GM21526 (cell line): ENCODE measurements at regions not wholly inside any gene's neighbourhood (a gene's known extent, or its start where the extent isn't known, plus 50 kb on each side); places are given as distances from the start of the nearest gene placed in this dataset.
"Not testable (repeated sequence)": the region's sequence is repeated elsewhere in the genome, so short reads cannot be mapped to it uniquely, and the experiment has no call there.

Experiments used
- ATAC-seq: cut with Tn5 transposase; IDR thresholded peaks from one replicate; pipeline ENCODE4 v1.9.1; 2021; ENCODE audit warnings: moderate library complexity; ENCODE audit not compliant: unreplicated experiment, low FRiP score

DNA sequence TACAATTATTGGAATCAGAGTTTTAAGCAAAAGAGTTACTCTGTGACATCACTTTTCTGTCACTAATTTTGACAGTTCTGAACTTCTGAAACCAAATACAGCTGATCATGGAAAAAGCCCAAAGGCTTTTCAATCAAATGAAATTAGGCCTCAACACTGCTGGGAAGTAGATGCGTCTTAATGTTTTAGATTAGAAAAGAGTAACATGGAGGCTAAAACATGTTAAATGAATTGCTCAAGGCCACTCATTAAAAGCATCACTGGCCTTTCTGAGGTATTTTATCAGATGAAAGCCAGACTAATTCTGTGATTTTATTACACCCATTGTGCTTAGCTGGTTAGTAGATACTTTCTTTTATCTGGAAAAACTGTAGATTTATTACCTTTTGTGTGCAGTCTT lies 672.6 kb downstream of the CENPC start:
- no peak for ATAC-seq

DNA sequence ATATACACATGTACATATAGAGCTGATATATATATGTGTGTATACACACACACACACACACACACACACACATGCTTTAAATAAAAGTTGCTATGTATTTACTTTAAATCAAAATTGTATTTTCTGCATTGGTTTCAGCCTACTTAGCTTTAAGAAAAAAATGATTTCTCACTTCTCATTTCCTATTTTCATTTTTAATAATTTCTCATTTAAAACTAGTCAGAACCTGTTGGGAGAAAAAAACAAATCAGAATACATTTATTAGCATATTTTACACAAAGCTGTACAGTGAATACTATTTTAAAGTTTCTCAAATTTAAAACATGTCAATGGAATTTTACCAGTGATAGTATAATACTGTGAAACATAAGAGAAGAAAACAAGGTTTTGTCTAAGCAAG lies 681.8 kb downstream of the CENPC start:
- no peak for ATAC-seq

DNA sequence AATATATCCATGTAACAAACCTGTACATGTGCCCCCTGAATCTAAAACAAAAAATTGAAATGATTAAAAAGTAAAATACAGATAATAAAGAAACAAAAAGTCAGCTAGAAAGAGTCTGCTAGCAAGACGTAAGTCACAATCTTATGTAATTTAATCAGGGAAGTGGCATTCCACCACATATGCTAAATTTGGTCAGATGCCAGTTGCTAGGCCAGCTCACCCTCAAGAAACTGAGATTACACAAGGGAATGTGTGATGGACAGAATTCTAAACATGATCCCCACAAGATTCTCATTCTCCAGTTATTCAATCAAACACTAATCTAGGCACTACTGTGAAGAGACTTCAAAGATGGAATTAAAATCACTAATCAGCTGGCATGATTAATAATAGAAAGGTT lies 689.3 kb downstream of the CENPC start:
- ATAC-seq: no peak

DNA sequence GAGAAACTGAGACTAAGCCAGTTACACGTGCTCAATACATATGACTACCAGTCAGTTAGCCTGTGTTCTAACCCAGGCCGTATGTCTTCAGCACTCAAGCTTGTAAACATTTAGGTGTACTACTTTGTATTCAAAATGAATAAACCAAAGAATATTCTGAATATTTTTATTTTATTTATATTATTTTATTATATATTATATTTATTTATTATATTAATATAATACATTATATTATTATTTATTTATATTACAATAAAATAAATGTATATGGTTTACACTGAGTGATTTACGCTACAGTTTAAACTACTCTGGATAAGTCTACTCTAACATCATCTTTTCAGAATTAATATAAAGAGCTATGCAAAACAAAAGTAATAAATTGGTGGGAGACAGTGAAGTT lies 691.5 kb downstream of the CENPC start:
- ATAC-seq: no peak

DNA sequence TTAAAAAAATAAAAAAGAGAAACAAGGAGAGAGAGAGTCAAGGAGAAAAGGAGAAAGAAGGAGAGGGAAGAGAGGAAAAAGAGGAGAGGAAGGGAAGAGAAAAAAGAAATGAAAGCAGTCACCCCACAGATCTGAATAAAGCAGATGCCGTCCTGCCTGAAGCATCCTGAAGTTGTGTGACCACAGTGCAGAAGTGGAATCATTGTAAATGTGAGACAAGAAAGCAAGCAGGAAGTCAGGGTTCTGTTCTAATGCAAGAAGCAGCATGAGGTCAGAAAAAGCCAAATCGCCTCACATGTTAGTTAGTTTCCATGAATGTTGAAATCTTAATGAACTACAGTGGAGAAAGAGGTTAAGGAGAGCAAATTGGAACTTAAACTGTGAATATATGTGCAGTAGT lies 692.5 kb downstream of the CENPC start:
- no peak for ATAC-seq

DNA sequence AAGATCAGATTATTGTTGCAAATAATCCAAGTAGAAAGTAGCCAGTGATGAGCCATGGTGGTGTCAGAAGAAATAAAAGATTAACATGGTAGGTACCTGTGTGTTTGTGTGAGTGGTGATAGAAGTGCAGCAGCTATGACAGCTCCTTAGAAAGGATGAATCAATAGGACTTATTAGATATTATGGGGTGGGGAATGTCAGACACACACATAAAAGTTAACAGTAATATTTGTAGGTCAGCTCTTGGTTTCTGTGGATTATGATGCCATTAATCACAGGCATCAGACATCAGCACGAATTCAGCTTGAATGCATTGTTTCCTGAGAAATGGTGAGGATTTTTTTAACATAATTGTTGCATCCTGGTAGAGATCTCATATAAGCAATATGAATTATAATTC lies 695.7 kb downstream of the CENPC start:
- no peak for ATAC-seq

DNA sequence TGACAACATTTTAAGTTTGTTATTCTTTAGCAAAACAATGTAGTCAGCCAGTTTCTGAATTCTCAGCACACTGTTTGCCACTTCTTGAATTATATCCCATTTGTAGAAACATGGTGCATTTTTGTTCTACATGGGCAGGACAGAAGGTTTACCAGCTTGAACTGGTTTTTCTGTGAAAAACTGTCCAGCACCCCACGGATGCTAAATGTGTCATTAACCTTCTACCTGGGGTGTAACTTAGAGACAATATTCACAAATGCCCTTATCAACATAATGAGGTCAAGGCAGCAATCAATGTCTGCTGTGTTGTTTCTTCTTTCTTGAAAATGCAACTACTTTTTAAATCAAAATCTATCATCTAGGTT lies 702.6 kb downstream of the CENPC start:
- no peak for ATAC-seq

DNA sequence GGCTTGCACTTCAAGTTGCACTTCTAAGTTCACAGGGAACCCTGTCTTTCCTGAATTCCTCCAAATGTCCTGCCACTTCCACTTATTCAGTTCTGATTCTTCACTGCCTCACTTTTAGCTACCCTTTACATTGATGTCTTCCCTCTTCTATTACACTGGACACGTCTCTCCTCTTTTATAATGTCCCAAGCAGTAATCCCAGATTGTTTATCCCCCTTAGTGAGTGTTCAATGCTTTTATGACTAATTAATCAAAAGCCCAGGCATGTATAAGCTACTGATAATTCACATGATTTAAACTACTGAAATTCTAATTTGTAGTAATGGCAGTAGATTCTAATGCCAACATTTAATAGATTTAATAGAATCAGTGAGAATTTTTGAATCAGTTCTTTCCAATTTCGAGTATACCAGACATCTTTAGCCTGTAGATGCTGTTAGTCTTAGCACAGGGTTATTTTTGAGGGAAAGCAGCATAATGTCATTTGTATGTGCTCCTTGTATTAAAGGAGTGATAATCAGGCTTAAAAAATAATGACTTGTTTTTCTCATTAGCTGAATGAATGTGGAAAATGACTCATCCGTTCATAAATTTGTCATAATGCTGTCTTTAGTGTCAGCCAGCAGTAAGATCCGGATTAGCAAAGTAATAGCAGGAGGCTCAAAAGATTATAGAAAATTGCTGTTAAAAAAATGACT lies 703.1 kb downstream of the CENPC start:
- no peak for ATAC-seq

DNA sequence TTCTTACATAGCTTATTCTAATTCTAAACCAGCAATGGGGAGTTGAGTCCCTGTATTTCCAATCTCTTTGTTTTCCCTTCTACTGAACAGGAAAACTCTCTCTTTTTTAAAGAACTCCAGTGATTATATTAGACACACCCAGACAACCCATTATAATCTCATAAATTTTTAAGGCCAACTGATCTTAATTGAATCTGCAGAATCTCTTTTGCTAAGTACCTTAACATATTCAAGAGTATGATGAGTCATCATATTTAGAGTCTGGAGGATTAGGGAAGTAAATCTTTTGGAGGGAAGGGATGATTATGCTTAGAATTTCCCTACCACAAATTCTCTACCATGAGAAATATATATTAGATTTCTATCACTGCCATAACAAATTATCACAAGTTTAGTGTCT lies 705.1 kb downstream of the CENPC start:
- no peak for ATAC-seq

DNA sequence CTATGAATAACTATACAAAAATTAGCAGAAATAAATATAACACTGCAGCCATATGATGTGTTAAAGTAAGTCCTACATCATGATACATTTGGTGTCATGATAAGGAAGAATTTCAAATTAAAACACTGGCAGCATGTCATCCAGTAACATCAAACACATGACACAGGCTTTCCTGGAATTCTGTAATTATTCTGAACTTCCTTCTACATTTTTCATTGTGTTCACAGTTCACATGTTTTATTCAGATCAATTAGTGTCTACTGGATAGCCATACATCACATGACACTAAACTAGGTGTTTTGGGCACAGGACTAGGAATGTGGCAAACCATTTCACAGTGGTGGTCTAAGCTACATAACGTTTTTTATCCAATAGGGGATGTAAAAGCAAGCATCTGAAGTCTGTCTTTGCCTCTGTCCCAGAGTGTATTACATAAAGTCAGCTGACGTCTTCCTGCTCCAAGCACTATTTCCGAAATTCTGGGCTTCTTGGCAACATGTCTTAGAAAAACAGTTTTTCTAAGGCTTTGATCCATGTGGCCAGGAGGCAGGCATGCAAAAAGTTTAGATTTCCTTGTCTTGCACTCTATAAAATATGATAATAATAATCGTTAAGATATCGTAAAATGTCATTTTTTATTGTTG lies 707.9 kb downstream of the CENPC start:
- ATAC-seq: no peak

DNA sequence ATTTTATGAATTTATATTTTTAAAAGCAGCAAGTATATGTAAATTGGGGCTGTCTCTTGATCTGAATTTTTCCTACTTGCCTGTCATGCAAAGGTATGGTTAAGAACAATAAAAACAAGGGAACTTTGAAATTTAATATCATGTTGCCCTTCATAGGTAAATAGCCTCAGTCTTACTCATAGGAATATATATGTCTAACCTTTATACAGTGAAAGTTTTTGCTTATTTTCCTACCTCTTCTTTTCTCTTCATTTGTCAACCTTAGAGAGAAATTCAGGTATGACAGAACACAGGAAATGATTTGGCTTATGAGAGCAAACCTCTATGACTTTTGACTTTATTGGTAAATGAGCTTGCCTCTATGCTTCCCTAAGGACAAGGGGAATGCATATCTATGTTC lies 716.0 kb downstream of the CENPC start:
- ATAC-seq: no peak

DNA sequence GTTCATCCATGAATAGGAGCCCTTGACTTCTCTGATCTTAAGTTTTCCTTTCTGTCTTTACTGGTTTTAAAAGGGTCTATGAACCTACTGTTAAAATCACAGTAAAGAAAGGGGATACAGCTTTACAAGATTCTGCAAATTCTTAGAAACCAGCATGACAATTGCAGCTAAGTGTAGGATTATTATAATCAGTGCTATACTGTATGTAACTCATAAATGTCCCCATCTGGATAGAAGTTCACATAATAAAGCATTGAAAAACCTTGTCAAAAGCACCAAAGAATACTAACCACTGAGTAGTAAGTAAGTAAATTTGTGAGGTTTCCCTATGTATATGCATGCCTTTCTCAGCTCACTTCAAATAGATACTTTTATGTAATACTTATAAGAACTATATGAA lies 724.6 kb downstream of the CENPC start:
- no peak for ATAC-seq

DNA sequence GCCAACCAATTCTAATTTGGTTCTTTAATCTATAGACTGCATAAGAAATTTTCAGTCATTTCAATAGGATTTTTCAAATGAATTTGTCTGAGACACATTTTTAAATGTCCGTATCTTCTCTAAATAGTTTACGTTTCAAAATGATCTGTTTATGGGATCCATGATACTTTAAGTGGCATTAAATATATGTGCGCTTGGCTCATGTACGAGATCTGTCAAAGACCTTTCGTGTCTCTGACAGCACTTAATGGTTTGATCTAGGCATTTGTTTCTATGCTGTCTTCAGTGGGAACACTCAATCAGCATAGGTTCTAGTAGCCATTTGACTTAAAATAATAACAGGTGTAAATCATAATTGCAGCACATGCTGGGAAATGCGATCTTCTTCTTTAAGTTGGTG lies 731.0 kb downstream of the CENPC start:
- no peak for ATAC-seq

DNA sequence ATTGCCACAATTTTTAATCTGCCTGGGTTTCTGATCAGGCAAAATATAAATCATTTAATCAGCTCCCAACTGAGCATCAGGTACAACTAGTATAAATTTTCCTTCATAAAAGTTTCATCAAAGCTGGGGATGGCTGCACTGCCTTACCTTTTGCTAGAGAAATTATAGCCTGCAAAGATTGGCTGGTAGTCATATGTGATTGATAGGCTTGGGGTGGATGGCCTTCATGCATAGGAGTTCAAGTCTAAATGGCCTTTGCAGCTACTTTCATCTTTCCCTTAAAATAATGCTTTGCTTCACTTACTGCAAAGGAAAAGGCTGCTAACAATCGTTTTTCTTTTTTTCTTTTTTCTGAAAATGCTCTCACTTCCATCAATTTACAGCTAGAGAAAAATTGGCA lies 739.7 kb downstream of the CENPC start:
- no peak for ATAC-seq

DNA sequence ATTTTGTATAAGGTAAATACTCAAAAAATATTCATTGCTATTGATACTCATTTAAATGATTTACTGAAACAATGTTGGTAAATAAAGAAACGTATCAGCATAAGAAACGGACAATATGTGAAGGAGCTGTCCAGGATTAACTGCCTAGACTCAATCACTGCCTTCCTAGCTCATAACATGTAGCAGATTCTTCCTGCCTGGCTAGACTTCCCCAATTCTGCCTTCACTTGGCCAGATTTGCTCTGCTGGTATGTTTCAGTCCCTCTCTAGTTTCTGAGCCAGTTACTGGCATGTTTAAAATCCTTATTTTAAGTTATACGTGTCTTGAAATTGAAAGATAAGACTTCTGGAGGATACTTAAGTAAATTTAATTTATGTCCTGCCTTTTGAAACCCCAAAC lies 740.3 kb downstream of the CENPC start:
- no peak for ATAC-seq

DNA sequence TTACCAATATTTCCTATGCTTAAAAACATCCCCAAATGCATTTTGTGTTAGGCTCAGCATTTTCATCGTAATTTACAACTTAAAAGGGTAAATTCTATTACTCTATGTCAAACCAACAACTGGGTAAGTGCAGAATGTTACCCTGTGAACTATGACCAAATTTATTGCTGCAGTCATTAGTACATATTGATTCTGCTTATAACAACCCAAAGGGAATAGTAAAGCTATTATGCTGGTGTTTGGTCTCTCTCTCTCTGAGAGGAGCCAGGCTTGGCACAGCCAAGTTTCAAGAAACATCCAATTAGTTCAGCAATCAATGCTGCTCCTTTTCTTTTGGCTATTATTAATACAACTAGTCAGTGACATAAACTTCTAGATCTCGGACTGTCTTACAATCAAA lies 747.7 kb downstream of the CENPC start:
- no peak for ATAC-seq

DNA sequence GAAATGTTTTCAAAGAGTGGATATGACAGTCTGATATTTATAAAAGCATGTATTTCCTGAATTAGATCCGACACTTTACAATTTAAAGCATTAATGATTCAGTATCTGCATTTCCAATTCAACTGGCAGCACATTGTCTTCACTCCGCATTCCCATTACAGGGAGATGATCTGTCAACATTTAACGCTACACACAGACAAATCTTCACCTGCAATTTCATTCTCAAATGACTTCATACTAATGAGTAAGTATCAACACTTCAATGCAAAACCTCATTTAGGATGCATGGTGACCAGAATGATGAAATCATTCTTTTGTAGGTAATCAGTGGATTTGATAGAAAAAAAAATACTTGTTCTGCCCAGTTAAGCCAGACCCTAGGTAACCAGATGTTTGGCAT lies 749.6 kb downstream of the CENPC start:
- ATAC-seq: no peak

DNA sequence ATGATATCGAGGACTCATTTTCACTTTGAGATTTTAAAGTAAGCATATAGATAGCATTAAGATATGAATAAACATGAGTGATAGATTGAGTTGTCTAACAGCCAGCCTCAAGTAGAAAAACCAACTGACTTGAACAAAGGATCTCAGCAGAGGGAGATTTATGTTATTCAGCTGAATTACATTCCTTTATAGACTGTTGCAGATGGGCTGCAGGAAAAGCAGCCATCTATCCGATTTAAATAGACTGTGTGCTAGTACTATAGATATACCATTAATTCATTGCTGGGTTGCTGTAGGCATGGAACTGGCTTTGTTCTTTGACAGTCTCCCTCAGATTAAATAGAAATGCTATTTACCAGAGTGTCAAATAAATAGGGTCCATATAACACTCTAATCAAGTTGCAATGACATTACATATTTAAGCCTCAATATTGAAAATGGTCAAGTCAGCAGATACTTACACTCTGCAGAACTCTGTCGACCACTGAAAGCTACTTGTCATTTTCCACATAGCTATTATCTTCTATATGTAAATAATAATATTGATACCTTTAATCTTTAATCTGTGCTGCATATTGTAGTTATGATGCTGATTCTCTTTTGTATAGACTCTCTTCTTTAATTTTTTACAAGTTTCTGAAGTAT lies 750.8 kb downstream of the CENPC start:
- ATAC-seq: no peak

DNA sequence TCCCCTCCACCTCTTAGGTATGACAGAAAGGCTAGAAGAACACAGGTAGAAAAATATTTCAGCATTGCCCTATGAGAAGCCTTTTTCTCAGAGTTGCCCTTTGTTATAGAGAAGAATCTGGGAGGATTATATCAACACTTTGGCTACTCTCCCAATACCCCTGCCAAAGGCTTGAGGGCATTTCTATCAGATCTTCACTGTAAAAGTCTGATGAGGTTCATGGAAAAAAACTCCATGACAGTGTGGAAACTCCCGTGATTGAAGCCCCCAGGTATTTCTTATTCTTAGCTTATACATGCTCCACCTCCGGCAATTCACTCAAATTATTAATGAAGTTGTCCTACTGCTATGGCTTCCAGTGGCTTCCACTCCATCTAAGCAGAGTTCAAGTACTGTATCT lies 753.6 kb downstream of the CENPC start:
- no peak for ATAC-seq

DNA sequence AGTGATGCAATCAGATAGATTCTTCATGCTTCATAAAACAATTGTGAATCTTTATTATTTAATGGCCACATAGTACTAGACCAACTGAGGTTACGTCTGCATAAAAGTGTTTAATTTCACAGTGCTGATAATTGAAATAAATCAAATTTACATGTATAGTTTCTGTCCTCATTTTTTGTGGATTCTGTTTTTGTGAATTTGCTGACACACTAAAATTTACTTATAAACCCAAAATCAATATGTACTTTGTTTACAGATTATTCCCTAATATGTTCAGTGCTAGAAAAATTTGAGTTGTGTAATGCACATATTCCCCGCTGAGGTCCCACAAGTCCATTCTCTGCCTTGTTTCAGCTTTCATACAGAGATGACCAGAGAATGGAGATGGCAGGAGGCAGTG lies 759.8 kb downstream of the CENPC start:
- no peak for ATAC-seq

DNA sequence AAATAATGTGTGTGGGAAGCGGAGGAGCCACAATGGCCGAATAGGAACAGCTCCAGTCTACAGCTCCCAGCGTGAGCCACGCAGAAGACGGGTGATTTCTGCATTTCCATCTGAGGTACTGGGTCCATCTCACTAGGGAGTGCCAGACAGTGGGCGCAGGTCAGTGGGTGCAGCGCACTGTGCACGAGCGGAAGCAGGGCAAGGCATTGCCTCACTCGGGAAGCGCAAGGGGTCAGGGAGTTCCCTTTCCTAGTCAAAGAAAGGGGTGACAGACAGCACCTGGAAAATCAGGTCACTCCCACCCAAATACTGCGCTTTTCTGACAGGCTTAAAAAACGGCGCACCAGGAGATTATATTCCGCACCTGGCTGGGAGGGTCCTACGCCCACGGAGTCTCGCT lies 762.6 kb downstream of the CENPC start:
- ATAC-seq: not testable (repeated sequence)

DNA sequence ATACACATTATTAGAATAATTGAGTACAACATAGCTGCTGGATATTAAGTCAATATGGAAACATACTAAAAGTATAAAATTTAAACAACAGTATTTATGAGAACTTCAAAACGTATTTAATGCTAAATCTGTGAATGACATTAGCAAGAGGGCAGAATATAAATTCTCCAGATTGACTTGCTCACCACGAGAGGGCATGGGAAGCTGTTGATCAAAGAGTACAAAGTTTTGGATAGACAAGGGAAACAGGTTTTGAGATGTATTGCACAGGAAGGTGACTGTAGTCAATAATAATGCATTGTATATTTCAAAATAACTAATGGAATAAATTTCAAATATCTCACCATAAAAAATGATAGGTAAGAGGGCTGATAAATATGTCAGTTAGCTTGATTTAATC lies 768.2 kb downstream of the CENPC start:
- ATAC-seq: no peak
